B cell (primary cell): ENCODE measurements at regions not wholly inside any gene's neighbourhood (a gene's known extent, or its start where the extent isn't known, plus 50 kb on each side); places are given as distances from the start of the nearest gene placed in this dataset.

Source experiments
- ATAC-seq: fragments of 200-7000 bp; cut with Tn5 transposase; one replicate; pipeline ENCODE4 v1.10.0; 2021; ENCODE audit warnings: low read depth, mild to moderate bottlenecking, moderate number of reproducible peaks, moderate library complexity
- CTCF ChIA-PET: fragments of 350-600 bp; sonication (Branson Sonifier 250); formaldehyde crosslinking; loops from one replicate; lab custom pipeline; 2021; ENCODE audit warnings: antibody characterized with exemption, inconsistent platforms; lab: Charles Lee
- POLR2A ChIA-PET: fragments of 350-600 bp; sonication (Branson Sonifier 250); formaldehyde crosslinking; loops from one replicate; lab custom pipeline; 2021; ENCODE audit warnings: antibody characterized with exemption; lab: Charles Lee
- DNase-seq: peaks from one replicate; pipeline ENCODE4 v3.0.0; 2013
- H2AFZ ChIP-seq: 2 replicates; pipeline ENCODE4 v1.6.1; 2012; ENCODE audit warnings: mild to moderate bottlenecking, low read depth, low read length; ENCODE audit not compliant: insufficient read depth, poor library complexity, severe bottlenecking
- H3K27ac ChIP-seq, 2 donors: 1 replicate in 1 of 2; 2 replicates in 1 of 2; pipeline ENCODE4 v1.5.1; 2012 to 2013; ENCODE audit warnings: low read length in 2 of 2, mild to moderate bottlenecking in 2 of 2, moderate library complexity in 1 of 2
- H3K27me3 ChIP-seq, 4 experiments: fragments of 200-600 bp in 1 of 4; sonication (generic) in 1 of 4; replicated peaks in 1 of 4; 1 replicate in 2 of 4; 2 replicates in 2 of 4; pipeline versions ENCODE4 v1.6.1 to v1.7.0; 2013 to 2016; ENCODE audit warnings: low read length in 3 of 4, mild to moderate bottlenecking in 2 of 4, mixed read lengths in 1 of 4, moderate library complexity in 1 of 4; ENCODE audit not compliant: insufficient read depth in 4 of 4, control insufficient read depth in 3 of 4; ENCODE audit errors: control extremely low read depth in 1 of 4
- H3K36me3 ChIP-seq, 2 experiments: replicated peaks in 1 of 2; 1 replicate in 1 of 2; 2 replicates in 1 of 2; pipeline versions ENCODE4 v1.6.1 to v1.7.1; 2013; ENCODE audit warnings: low read length in 1 of 2; ENCODE audit not compliant: insufficient read depth in 2 of 2, control insufficient read depth in 1 of 2; ENCODE audit errors: control extremely low read depth in 1 of 2, extremely low read depth in 1 of 2
- H3K4me1 ChIP-seq, 2 donors: fragments of 200-600 bp in 1 of 2; sonication (generic) in 1 of 2; 1 replicate in 1 of 2; 2 replicates in 1 of 2; pipeline versions ENCODE4 v1.5.1 to v1.6.1; 2013 to 2017; ENCODE audit warnings: low read length in 2 of 2; ENCODE audit not compliant: control insufficient read depth in 2 of 2, insufficient read depth in 2 of 2
- H3K4me2 ChIP-seq: replicated peaks from 2 replicates; pipeline ENCODE3; 2012; ENCODE audit warnings: mild to moderate bottlenecking, low read depth, low read length; ENCODE audit not compliant: poor library complexity, severe bottlenecking
- H3K4me3 ChIP-seq, 5 experiments: fragments of 200-600 bp in 1 of 5; sonication (generic) in 1 of 5; 1 replicate in 3 of 5; 2 replicates in 2 of 5; pipeline versions ENCODE4 v1.5.1 to v1.7.0; 2011 to 2016; ENCODE audit warnings: low read length in 4 of 5, mild to moderate bottlenecking in 4 of 5, low read depth in 2 of 5, control low read depth in 1 of 5, moderate library complexity in 1 of 5; ENCODE audit not compliant: insufficient read depth in 1 of 5; ENCODE audit errors: control extremely low read depth in 1 of 5, extremely low read depth in 1 of 5
- H3K79me2 ChIP-seq: fragments of 200-600 bp; sonication (generic); one replicate; pipeline ENCODE4 v1.6.0; 2016; ENCODE audit warnings: low read length; ENCODE audit not compliant: control insufficient read depth, insufficient read depth
- H3K9ac ChIP-seq: fragments of 200-600 bp; sonication (generic); 2 replicates; pipeline ENCODE4 v1.6.1; 2017; ENCODE audit warnings: mild to moderate bottlenecking, low read length, moderate library complexity
- H3K9me3 ChIP-seq, 3 donors: one replicate each; pipeline versions ENCODE4 v1.6.1 to v1.7.1; 2013; ENCODE audit warnings: low read length in 2 of 3; ENCODE audit not compliant: control insufficient read depth in 2 of 3, insufficient read depth in 1 of 3; ENCODE audit errors: control extremely low read depth in 1 of 3
- H4K20me1 ChIP-seq: 2 replicates; pipeline ENCODE4 v1.6.0; 2012; ENCODE audit warnings: mild to moderate bottlenecking, low read length; ENCODE audit not compliant: insufficient read depth, control insufficient read depth, poor library complexity, severe bottlenecking
- H3K27ac Mint-ChIP-seq: one replicate; pipeline ENCODE4 v1.8.0; 2021; ENCODE audit warnings: mixed read lengths
- H3K27me3 Mint-ChIP-seq: one replicate; pipeline ENCODE4 v1.8.0; 2021; ENCODE audit warnings: mixed read lengths
- H3K4me1 Mint-ChIP-seq: one replicate; pipeline ENCODE4 v1.8.0; 2021; ENCODE audit warnings: mixed read lengths
- H3K4me3 Mint-ChIP-seq: one replicate; pipeline ENCODE4 v1.8.0; 2021; ENCODE audit warnings: mixed read lengths
- H3K9me3 Mint-ChIP-seq: one replicate; pipeline ENCODE4 v1.8.0; 2022; ENCODE audit warnings: mixed read lengths; ENCODE audit not compliant: insufficient read depth
- CTCF ChIP-seq: fragments of 200-600 bp; IDR thresholded peaks from one replicate; pipeline ENCODE4 v1.8.0; 2022; ENCODE audit warnings: antibody characterized with exemption, mild to moderate bottlenecking
- EZH2 ChIP-seq: IDR thresholded peaks from 2 replicates; pipeline ENCODE4 v1.6.1; 2012; ENCODE audit warnings: borderline replicate concordance, low read depth, mild to moderate bottlenecking, moderate library complexity, low read length; ENCODE audit not compliant: insufficient read depth, poor library complexity, severe bottlenecking
- WGBS: methylation state at CpG from one replicate; pipeline ENCODE4 v1.1.5; 2013; ENCODE audit warnings: missing lambda C conversion rate; ENCODE audit not compliant: insufficient coverage; 5-methylcytosine and 5-hydroxymethylcytosine counted together
- intact Hi-C: fragments of 100-400 bp; cut with micrococcal nuclease; formaldehyde crosslinking; loops from one replicate; pipeline ENCODE4 v1.10.0; 2022

DNA sequence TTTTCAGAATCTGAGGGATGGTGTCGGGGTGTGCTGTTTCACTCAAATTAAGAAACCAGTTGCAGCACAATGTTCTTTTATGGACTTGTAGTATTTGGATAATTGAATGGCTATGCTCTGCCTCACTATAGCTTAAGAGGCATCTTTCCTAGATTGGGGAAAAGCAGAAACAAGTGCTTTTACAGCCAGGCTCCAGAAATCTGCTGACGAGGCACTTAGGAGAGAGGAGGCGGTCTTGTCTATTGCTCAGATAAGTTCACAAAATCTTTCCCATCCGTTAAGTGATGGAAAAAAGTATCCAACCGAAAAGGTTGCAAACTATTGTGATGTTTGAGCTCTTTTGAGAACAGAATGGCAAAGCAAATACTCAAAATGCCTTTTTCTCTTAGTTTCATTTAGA is 336.1 kb upstream of the RARB start:
- DNase-seq, result no peak
- Mint-ChIP-seq H3K9me3 (no peaks in the 10 kb centered on the region), H3K27me3 (no peaks in the 10 kb centered on the region), H3K4me1 (no peaks in the 10 kb centered on the region), H3K4me3 (no peak overlapping the region), H3K27ac (no peak overlapping the region)
- Histone ChIP-seq H3K36me3 (no peaks in the 10 kb centered on the region), H3K4me1 (no peaks in the 10 kb centered on the region), H3K4me2 (no peak overlapping the region), H3K27me3 (no peaks in the 10 kb centered on the region), H3K79me2 (no peaks in the 10 kb centered on the region), H4K20me1 (no peaks in the 10 kb centered on the region), H2AFZ (no peak overlapping the region), H3K9ac (no peak overlapping the region), H3K9me3 (no peaks in the 10 kb centered on the region), H3K4me3 (no peak overlapping the region), H3K27ac (no peak overlapping the region)
- intact Hi-C loops, result no loop called here
- WGBS, result 100% methylated on average over 2 of the region's 5 CpGs
- ChIA-PET CTCF (no interaction called here), POLR2A (no interaction called here)
- TF ChIP-seq CTCF (no peak), EZH2 (no peak)
- ATAC-seq, result no peak

DNA sequence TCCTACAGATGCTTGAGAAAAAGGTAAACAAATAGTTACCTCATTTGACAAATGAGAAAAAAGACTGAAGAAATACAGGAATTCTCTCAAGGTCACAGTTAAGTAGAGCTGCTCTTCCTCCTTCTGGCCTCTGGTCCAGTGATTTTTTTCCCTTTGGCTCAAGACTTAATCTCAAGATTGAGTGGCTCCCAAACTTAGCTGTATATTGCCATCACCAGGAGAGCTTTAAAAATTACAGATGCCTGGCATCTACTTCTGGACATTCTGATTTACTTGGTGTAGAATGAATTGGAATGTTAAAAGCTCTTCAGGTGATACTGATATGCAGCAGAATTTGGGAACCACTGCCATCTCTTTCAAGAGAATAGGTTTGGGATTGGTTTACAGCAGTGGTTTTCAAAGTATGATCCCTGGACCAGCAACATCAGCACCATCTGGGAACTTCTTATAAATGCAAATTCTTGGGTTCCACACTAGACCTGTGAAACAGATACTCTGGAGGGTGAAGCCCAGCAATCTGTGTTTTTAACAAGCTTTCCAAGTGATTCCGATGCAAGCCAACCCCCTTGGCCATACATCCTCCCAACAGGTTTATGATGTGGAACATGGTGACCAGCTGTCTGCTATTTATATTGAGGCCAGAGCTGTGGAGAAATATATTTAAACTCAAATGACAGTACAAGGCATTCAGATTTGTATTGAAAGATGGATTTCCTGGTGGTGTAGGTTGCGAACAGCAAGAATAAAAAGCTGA is 333.0 kb upstream of the RARB start:
- no peaks in the 10 kb centered on the region for H3K9me3 ChIP-seq
- CTCF ChIA-PET, result no interaction called here
- H2AFZ ChIP-seq, result no peak overlapping the region
- TF ChIP-seq CTCF (no peak), EZH2 (no peak)
- Mint-ChIP-seq H3K9me3 (no peaks in the 10 kb centered on the region), H3K4me3 (no peak overlapping the region), H3K4me1 (no peaks in the 10 kb centered on the region), H3K27ac (no peak overlapping the region), H3K27me3 (no peaks in the 10 kb centered on the region)
- POLR2A ChIA-PET, result no interaction called here
- H3K4me2 ChIP-seq, result no peak overlapping the region
- no peak overlapping the region for H3K27ac ChIP-seq
- H3K79me2 ChIP-seq, result no peaks in the 10 kb centered on the region
- no peaks in the 10 kb centered on the region for H3K27me3 ChIP-seq
- intact Hi-C loops, result no loop called here
- H4K20me1 ChIP-seq, result no peaks in the 10 kb centered on the region
- H3K4me3 ChIP-seq, result no peak overlapping the region
- WGBS, result no CpG with 5 or more reads among the region's 2 CpGs
- ATAC-seq, result no peak
- no peak for DNase-seq
- no peaks in the 10 kb centered on the region for H3K4me1 ChIP-seq
- H3K9ac ChIP-seq, result no peak overlapping the region
- H3K36me3 ChIP-seq, result no peaks in the 10 kb centered on the region
